GM23338 (cell line): ENCODE measurements at regions not wholly inside any gene's neighbourhood (a gene's known extent, or its start where the extent isn't known, plus 50 kb on each side); places are given as distances from the start of the nearest gene placed in this dataset.

ENCODE experiments used
- ATAC-seq: fragments of 200-7000 bp; cut with Tn5 transposase; 3 replicates; pipeline ENCODE4 v1.9.1; 2020
- DNase-seq: peaks from one replicate; pipeline ENCODE4 v3.0.0-alpha.2; 2015; ENCODE audit warnings: low spot score
- H2AFZ ChIP-seq: fragments of 200-600 bp; sonication (generic); 2 replicates; pipeline ENCODE4 v1.8.0; 2016; ENCODE audit warnings: antibody characterized with exemption, mild to moderate bottlenecking, moderate library complexity
- H3F3A ChIP-seq: fragments of 200-600 bp; sonication (generic); replicated peaks from 2 replicates; pipeline ENCODE4 v1.8.0; 2017; ENCODE audit warnings: antibody characterized with exemption, mixed run types, low read depth
- H3K27ac ChIP-seq: fragments of 200-600 bp; sonication (generic); 2 replicates; pipeline ENCODE4 v1.6.1; 2016; ENCODE audit warnings: low read depth
- H3K27me3 ChIP-seq: fragments of 200-600 bp; sonication (generic); 2 replicates; pipeline ENCODE4 v1.8.0; 2016; ENCODE audit warnings: mild to moderate bottlenecking, mixed run types, moderate library complexity; ENCODE audit not compliant: insufficient read depth
- H3K36me3 ChIP-seq: fragments of 200-600 bp; sonication (generic); 2 replicates; pipeline ENCODE4 v1.8.0; 2016; ENCODE audit warnings: mild to moderate bottlenecking; ENCODE audit not compliant: insufficient read depth
- H3K4me1 ChIP-seq: fragments of 200-600 bp; sonication (generic); 2 replicates; pipeline ENCODE4 v1.8.0; 2016; ENCODE audit warnings: mild to moderate bottlenecking, moderate library complexity; ENCODE audit not compliant: insufficient read depth
- H3K4me2 ChIP-seq: fragments of 200-600 bp; sonication (generic); 2 replicates; pipeline ENCODE4 v1.7.1; 2017; ENCODE audit warnings: mixed run types
- H3K4me3 ChIP-seq: fragments of 200-600 bp; sonication (generic); 2 replicates; pipeline ENCODE4 v1.6.1; 2016; ENCODE audit warnings: mixed run types
- H3K79me2 ChIP-seq: fragments of 200-600 bp; sonication (generic); replicated peaks from 2 replicates; pipeline ENCODE4 v1.8.0; 2017; ENCODE audit warnings: mild to moderate bottlenecking; ENCODE audit not compliant: insufficient read depth
- H3K9me2 ChIP-seq: fragments of 200-600 bp; sonication (generic); 2 replicates; pipeline ENCODE4 v1.8.0; 2017; ENCODE audit not compliant: insufficient read depth
- H4K20me1 ChIP-seq: fragments of 200-600 bp; sonication (generic); replicated peaks from 2 replicates; pipeline ENCODE4 v1.8.0; 2017; ENCODE audit warnings: mild to moderate bottlenecking; ENCODE audit not compliant: insufficient read depth
- H3K27ac Mint-ChIP-seq: 2 replicates; pipeline ENCODE4 v1.8.0; 2020; ENCODE audit warnings: inconsistent platforms, mild to moderate bottlenecking, moderate library complexity, mixed read lengths
- H3K27me3 Mint-ChIP-seq: 3 replicates; pipeline ENCODE4 v1.8.0; 2022; ENCODE audit warnings: low read depth, mild to moderate bottlenecking, moderate library complexity, mixed read lengths, inconsistent platforms; ENCODE audit not compliant: insufficient read depth, poor library complexity
- H3K36me3 Mint-ChIP-seq: 3 replicates; pipeline ENCODE4 v1.8.0; 2021; ENCODE audit warnings: low read depth, mild to moderate bottlenecking, inconsistent platforms, moderate library complexity, mixed read lengths
- H3K4me1 Mint-ChIP-seq: 3 replicates; pipeline ENCODE4 v1.8.0; 2020; ENCODE audit warnings: mild to moderate bottlenecking, inconsistent platforms, mixed read lengths
- H3K4me3 Mint-ChIP-seq: 3 replicates; pipeline ENCODE4 v1.8.0; 2021; ENCODE audit warnings: moderate library complexity, mild to moderate bottlenecking, inconsistent platforms, mixed read lengths
- H3K9me3 Mint-ChIP-seq: 3 replicates; pipeline ENCODE4 v1.8.0; 2020; ENCODE audit warnings: moderate library complexity, mild to moderate bottlenecking, inconsistent platforms, mixed read lengths
- CREB1 ChIP-seq: fragments of 250-450 bp; sonication (Bioruptor Pico); IDR thresholded peaks from 2 replicates; pipeline ENCODE4 v1.5.0; 2020; ENCODE audit warnings: low read depth, mild to moderate bottlenecking, moderate library complexity
- ETS1 ChIP-seq: IDR thresholded peaks from 2 replicates; pipeline ENCODE4 v1.6.1; 2016; ENCODE audit warnings: antibody characterized with exemption
- EZH2 ChIP-seq: fragments of 200-600 bp; sonication (generic); IDR thresholded peaks from one replicate; pipeline ENCODE4 v1.8.0; 2017; ENCODE audit warnings: antibody characterized with exemption, mild to moderate bottlenecking, low read depth; ENCODE audit not compliant: unreplicated experiment
- EZH2phosphoT487 ChIP-seq: fragments of 200-600 bp; sonication (generic); IDR thresholded peaks from one replicate; pipeline ENCODE4 v1.8.1; 2018; ENCODE audit warnings: antibody characterized with exemption; ENCODE audit not compliant: unreplicated experiment
- JUNB ChIP-seq: IDR thresholded peaks from one replicate; pipeline ENCODE4 v1.6.1; 2016; ENCODE audit warnings: antibody characterized with exemption; ENCODE audit not compliant: unreplicated experiment
- NANOG ChIP-seq: IDR thresholded peaks from 2 replicates; pipeline ENCODE4 v1.6.1; 2016; ENCODE audit warnings: antibody characterized with exemption, borderline replicate concordance
- POLR2AphosphoS5 ChIP-seq: IDR thresholded peaks from 2 replicates; pipeline ENCODE4 v1.6.1; 2016; ENCODE audit warnings: antibody characterized with exemption, low read depth
- REST ChIP-seq: IDR thresholded peaks from one replicate; pipeline ENCODE4 v1.6.1; 2018; ENCODE audit warnings: antibody characterized with exemption; ENCODE audit not compliant: unreplicated experiment
- STAT1 ChIP-seq: IDR thresholded peaks from one replicate; pipeline ENCODE4 v1.6.1; 2016; ENCODE audit warnings: antibody characterized with exemption; ENCODE audit not compliant: unreplicated experiment
- ZNF114 ChIP-seq: fragments of 250-450 bp; sonication (Bioruptor Pico); IDR thresholded peaks from 2 replicates; pipeline ENCODE4 v1.5.0; 2020; ENCODE audit warnings: mild to moderate bottlenecking, moderate library complexity
- ZNF331 ChIP-seq: fragments of 250-450 bp; sonication (Bioruptor Pico); IDR thresholded peaks from 2 replicates; pipeline ENCODE4 v1.5.0; 2020; ENCODE audit warnings: low read depth, mild to moderate bottlenecking, moderate library complexity
- ZNF462 ChIP-seq: fragments of 250-450 bp; sonication (Bioruptor Pico); IDR thresholded peaks from 2 replicates; pipeline ENCODE4 v1.5.0; 2020; ENCODE audit warnings: mild to moderate bottlenecking, moderate library complexity

GRCh38 chrX:65903750-65904149 lies 136.1 kb downstream of the VSIG4 start (continued):
- no peak for TF ChIP-seq ETS1
- no peak for TF ChIP-seq ZNF114 (CRISPR knock-in tag)
- no peak for TF ChIP-seq JUNB
- TF ChIP-seq ZNF331 (CRISPR knock-in tag) = no peak
- TF ChIP-seq EZH2 = no peak
- TF ChIP-seq CREB1 = no peak
- TF ChIP-seq POLR2AphosphoS5 = no peak

GRCh38 chrX:65902011-65902410 lies 137.9 kb downstream of the VSIG4 start:
- ATAC-seq (no peak), DNase-seq (no peak)
- Mint-ChIP-seq H3K9me3 (no peaks in the 10 kb centered on the region; the same call in 2 of the 3 replicates), H3K27ac (no peak overlapping the region), H3K4me1 (no peaks in the 10 kb centered on the region), H3K36me3 (no peaks in the 10 kb centered on the region), H3K4me3 (no peak overlapping the region), H3K27me3 (no peaks in the 10 kb centered on the region)
- Histone ChIP-seq H3K27me3 (no peaks in the 10 kb centered on the region), H2AFZ (no peak overlapping the region), H3K79me2 (no peaks in the 10 kb centered on the region), H3F3A (no peaks in the 10 kb centered on the region), H3K4me2 (no peak overlapping the region), H4K20me1 (no peaks in the 10 kb centered on the region), H3K9me2 (no peaks in the 10 kb centered on the region), H3K27ac (no peak overlapping the region), H3K4me1 (no peaks in the 10 kb centered on the region), H3K4me3 (no peak overlapping the region), H3K36me3 (no peaks in the 10 kb centered on the region)
- TF ChIP-seq POLR2AphosphoS5 = no peak
- no peak for TF ChIP-seq EZH2phosphoT487
- no peak for TF ChIP-seq ZNF114 (CRISPR knock-in tag)
- no peak for TF ChIP-seq ZNF331 (CRISPR knock-in tag)
- TF ChIP-seq ZNF462 (CRISPR knock-in tag) = no peak
- no peak for TF ChIP-seq JUNB
- no peak for TF ChIP-seq REST
- TF ChIP-seq NANOG = no peak
- no peak for TF ChIP-seq EZH2
- no peak for TF ChIP-seq STAT1
- TF ChIP-seq CREB1 = no peak
- TF ChIP-seq ETS1 = no peak
